GM19240 (cell line): ENCODE measurements at regions not wholly inside any gene's neighbourhood (a gene's known extent, or its start where the extent isn't known, plus 50 kb on each side); places are given as distances from the start of the nearest gene placed in this dataset.
"Not testable (repeated sequence)": the region's sequence is repeated elsewhere in the genome, so short reads cannot be mapped to it uniquely, and the experiment has no call there.

ENCODE experiments used
- DNase-seq: peaks from one replicate; pipeline ENCODE4 v3.0.0; 2011; ENCODE audit warnings: low spot score; ENCODE audit not compliant: insufficient read length

DNA sequence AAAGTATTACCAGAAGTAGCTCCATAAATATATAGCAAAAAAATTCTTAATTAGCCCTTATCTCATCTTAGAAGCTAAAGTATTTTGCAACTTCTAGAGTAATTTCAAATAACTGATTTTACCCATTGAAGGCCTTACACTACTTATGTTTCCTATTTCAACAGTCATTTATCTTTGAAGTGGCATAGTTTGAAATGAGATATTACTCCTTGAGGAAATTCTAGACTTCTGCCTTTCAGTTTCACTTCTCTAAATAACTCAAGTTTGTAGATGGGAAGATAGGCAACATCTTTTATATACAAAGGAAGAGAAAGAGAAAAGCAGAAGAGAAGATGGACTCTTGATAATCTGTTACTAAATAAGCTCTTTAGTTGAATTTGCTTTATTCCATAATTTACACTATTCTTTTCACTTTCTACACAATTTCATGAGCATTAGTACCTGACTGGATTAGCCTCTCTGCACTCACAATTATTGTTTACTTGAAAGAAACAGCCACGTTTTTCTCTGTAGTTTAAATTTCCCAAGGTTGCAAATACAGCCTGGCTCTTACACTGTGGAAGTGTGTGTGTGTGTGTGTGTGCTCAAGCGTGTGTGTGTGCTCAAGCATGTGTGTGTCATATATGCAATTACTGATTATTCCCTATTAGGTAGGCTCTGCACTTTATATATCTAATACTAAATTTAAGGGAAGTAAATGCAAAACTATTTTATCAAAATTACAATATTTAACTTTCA, 60.6 kb upstream of the EMB start:
- DNase-seq: peak; percentile 0

DNA sequence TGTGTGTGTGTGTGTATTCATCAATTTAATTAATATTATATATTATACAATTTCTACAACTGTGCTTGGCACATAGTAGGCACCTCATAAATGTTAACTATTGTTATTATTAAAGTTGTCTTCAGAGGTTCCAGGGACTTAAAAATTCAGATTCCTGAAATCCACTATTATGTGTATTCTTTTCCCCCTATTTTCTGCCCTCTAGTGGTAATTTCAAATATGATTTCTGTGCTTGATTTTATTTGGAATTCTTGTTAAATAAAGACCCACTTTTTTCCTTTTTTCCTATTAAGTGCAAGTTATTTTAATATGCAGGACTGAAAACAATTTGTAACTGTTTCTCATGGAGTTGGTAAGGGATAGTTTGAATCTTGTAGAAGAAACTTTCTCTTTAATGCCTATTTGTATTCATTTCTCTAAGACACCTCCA, 72.0 kb upstream of the EMB start:
- DNase-seq: not testable (repeated sequence)

DNA sequence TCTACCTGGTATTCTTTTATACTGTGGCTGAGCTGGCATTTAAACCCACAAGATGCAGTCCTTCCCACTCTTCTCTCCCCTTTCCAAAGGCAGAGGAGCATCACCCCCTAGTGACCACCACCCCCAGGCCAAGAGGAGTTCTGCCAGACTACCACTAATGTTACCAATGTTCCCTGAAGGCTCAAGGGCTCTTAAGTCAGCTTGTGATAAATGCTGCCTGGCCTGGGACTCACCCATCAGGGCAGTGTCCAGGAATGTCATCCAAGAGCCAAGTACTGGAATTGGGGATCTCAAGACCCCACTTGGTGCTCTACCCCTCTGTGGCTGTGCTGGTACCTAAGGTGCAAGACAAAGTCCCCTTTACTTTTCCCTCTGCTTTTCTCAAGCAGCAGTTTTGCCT, 80.0 kb upstream of the EMB start:
- not testable (repeated sequence) for DNase-seq

DNA sequence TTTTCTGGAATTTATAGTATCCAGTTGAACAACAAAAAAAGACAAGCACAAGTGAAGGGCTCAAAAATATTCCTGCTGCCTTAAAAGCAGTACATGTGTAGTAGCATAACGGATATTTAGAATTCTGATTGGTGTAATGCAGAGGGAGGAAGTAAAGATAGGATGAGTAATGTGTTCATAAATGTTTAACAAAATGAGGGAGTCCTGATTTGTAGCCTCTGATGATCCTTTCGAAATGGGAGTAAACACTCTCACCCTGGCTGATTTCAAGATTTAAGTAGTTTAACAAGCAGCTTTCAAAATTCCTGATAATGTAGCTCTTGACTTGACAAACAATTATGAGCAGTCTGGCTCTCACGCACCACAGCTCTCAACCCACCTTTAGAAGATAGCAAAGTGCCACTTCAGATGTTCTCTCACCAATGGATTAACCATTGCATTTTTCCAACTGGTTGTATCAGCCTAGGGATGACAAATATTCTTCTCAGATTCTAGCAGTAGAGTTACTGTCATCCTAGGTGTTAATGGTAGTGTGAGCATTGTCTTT, 86.5 kb upstream of the EMB start:
- not testable (repeated sequence) for DNase-seq

DNA sequence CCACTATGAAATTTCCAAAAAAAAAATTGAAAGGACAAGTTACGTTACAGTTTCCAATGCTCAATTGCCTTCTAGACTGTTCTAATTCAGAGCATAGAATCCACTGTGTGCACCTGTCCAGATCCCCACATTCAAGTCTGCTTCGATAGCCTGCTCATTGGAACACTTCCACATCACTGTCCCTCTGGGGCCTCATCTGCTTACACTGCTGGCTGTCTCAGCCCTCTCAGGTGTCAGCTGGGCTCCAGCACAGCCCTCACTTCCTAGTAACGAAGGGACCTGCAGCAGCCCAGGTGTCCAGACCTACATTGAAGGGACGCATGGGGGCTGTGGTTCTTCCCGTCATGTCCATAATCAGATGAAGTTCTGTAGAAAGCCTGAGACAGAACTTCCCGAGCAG, 94.3 kb upstream of the EMB start:
- DNase-seq: no peak

DNA sequence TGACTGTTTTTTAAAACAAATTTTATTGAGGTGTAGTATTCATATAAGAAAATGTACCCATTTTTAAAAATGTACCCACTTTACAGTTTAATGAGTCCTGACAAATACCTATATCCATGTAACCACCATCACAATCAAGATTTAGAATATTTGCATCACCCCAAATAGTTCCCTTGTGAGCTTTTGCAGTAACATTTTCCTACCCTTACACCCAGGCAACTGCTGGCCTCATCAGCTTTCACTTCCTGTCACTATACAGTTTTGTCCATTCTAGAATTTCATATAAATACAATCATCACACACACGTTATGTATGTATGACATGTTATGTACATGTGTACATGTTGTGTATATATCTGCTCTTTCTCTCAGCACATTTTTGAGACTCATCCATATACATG, 96.4 kb upstream of the EMB start:
- not testable (repeated sequence) for DNase-seq

DNA sequence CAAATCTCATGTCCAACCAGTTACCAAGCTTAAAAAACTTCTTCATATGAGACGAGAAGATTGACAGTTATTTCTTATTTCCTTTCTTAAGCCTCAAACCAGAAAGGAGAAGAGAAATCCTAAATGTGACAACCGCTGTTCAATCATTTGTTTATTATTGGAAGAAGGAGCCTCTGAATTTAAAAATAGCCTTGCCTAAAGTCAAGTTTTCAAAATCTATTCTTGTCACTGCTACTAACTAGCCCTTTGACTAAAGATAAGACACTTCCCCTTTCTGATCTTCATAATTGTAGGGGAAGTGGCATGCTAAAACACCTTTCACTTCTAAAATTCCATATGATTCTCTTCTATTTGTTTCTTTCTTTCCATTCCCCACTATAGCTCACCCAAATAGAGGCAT, 106.2 kb upstream of the EMB start:
- no peak for DNase-seq

DNA sequence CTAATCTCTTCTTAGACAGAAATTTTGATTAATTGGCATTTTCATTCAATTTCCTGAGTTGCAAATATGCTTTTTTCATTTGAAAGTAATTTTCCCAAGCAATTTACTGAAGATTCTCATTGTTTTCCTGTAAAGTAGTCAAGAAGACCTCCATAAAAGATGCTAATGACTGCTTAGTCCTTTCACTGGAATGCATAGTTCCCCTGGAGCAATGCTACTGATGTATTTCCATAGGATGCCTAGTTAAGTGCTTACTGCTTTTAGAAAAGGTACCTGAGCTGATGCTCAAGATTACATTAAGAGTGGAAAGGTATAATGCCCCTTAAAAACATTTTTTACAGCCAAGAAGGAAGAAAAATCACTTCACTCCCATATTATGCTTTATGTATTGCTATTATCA, 109.2 kb upstream of the EMB start:
- DNase-seq: no peak

DNA sequence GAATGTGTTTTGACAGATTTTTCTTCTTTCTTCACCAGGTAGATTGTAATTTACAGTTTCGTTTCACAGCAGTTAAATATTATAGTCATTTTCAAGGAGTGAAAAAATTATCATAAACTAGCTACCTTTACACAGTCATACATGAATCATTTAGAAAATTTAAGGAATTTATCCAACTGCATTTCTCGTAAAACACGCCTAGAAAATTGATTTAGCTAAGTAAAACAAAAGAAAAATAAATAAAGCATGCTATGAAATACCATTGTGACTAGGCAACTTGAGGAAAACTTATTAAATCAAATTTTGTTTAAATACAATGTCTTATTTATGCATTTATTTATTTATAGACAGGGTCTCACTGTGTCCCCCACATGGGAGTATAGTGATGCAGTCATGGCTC, 109.9 kb upstream of the EMB start:
- no peak for DNase-seq

DNA sequence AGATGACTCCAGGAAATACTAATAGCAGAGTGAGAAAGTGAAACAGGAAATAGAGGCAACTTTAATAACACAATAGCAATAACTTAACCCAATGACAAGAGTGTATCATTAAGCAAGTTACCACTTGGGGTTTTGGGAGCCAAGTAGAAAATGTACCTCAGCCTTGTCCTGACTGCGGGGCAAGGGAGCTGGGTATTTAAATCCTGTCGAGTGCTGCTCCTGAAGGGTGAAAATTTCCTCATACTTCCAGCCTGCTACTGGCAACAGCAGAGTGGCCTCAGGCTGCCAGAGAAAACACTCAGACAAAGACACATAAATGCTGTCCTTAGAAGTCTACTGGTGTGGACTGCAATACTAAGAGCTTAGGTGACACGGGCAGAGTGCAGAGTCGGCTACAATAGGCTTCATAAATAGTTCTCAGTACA, 112.5 kb upstream of the EMB start:
- DNase-seq: no peak

DNA sequence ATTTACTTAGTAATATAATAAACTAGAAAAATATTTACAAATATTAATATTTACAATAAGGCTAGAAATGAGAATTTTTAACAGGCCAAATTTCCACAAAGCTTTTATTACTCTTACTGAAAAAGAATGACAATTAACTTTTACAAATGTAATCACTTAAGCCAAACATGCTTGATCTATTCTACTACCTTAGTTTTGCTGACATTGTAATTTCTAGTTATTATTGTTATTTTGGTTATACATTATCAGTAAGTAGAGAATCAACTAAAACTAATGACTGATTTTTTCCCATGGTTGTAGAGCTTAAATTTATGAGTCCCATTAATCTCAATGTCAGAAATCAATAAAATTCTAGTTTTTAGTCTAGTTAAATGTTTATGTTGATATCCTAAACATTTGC, 107.8 kb upstream of the PARP8 start:
- DNase-seq: not testable (repeated sequence)

DNA sequence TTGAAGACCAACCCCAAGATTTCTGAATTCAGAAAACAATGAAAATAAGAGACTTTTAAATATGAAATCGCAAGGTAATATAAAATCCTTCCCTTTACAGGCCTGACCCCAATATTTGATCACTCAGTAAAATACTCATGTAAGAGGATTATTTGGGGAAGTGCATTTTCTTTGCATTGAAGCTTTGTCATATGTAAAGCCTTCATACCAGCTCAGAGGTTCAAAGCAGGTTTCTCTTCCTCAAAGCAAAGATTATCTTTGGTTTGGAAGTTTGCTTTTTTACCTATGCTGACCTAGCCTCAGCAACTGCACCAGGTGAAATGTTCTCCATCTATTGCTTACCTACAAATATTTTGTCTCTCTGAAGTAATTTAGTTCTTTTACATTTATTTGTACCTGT, 106.5 kb upstream of the PARP8 start:
- DNase-seq: no peak

DNA sequence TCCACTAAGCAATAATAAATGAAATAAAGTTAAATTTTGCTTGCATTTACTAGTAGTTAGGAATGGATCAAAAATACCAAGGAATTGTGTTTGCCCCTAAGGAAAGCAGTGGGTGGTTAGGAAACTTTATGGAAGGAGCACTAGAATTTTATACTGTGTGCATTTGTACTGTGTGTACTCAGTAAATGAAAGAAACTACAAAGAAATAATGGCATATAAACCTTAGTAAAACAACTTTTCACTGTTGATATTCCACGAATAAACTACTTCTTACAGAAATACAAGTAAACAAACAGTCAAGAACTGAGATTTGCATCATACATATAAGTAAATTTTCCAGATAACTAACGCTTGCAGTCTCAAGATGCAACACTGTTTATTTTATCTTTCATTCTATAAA, 103.7 kb upstream of the PARP8 start:
- no peak for DNase-seq

DNA sequence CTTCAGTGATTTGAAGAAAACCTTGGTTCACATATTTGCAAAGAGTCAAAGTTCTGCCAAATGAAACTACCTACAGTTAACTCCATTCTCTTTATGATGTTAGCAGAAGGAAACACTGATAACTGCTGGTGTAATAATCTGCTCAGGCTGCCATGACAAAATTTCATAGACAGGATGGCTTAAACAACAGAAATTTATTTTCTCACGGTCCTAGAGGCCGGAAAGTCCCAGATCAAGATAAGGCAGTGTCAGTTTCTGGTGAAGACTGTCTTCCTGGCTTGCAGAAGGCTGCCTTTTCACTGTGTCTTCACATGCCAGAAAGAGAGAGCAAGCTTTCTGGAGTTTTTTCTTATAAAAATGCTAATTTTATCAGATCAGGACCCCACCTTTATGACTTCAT, 102.4 kb upstream of the PARP8 start:
- DNase-seq: no peak

DNA sequence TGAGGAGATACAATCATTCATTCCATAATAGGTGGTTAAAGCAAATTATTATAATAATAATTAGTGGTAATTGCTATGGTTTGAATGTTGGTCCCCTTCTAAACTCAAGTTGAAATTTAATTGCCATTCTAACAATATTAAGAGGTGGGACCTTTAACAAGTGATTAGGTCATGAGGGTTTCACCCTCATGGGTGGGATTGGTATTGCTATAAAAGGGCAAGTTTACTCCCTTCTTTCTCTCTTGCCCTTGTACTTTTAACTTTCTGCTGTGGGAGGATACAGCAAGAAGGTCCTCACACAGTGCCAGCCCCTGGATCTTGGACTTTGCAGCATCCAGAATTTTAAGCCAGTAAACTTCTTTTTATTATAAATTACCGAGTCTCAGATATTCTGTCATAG, 101.9 kb upstream of the PARP8 start:
- no peak for DNase-seq

DNA sequence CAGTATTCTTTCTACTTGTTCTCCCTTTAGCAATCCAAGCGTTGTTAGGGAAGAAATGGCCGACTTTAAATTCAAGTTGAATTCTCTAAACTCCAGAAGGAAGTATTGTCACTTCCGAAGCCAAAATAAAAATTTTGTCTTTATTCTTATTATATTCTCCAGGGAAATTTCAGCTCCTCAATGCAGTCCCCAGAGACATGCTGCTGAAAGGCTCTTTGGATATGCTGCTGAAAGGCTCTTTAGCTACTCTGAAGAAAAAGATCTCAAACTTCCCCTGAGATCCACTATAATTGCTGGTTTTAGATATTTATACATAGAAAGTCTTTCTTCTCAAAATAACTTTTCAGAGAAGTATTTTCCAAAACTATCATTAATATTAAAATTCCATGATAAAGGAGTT, 92.3 kb upstream of the PARP8 start:
- DNase-seq: no peak

DNA sequence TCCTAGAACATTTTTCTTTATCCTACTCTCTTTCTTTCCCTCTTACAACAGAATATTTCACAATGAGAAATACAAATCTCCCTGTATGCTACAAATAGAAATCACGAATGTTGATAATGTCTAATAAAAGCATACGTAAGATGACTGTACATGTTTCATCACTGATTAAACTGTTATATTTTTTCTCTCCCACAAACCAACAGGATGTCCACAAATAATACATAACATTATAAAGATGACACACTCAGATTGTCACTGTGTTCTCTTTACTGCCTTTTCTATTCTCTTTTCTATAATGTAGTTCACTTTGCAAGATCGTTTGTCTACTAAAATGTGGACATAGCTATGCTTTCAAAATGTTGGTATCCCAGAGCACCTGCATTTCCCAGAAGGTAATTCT, 90.7 kb upstream of the PARP8 start:
- DNase-seq: no peak

DNA sequence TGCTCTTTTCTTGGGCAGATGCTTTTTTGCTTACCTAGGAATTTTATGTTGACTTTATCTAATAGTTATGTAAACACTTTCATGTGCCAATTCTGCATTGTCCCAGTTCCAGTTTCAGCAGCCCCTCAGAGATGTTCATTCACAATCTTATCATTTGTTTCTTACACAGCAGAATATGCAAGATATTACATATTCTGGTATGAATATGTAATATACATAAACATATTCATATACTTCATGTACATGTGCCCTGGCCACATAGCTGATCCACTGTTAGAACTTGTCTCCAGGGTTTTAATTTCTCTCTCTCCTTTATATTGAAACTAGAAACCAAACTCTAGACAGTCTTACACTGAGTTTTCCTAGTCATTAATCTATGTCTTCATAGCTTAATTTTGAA, 90.2 kb upstream of the PARP8 start:
- no peak for DNase-seq

DNA sequence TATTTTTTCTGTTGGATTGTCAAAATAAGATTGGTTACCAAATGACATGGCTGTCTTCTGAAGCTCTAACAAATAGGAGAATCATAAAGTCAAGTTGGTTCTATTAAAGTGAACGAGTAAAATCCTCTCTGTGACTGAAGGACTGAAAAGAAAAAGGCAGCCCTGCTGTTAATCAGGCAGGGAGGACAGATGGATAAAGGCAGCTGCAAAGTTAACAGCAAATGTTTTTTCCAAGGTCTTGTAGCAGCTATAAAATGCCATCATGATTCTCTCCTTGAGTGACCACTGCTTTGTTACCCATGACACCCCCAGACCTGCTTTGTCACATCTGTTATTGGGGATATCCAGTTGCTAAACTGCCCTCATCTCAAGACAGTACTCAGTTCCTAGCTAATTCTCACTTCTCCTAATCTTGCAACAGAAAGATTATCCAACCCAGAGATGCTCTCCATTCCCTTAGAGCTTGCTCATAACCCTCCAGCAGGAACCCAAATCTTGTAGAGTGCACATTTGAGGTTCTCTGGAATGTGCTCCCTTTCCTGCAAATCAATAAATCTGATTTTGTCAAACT, 89.7 kb upstream of the PARP8 start:
- DNase-seq: no peak

DNA sequence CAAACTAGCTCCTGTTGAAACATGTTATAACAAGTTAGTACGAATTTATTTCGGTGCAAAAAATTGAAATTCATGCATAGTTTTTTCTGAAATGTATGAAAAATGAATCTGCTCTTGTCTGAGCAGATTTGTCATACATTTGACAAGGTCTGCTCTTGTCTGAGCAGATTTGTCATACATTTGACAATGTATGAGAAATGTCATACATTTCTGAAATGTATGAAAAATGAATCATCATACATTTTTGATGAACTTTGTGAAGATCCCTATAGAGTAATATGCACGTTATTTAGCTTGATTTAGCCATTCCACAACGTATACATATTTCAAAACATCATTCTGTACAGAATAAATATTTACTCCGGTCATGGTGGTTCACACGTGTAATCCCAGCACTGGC, 85.9 kb upstream of the PARP8 start:
- DNase-seq: no peak

DNA sequence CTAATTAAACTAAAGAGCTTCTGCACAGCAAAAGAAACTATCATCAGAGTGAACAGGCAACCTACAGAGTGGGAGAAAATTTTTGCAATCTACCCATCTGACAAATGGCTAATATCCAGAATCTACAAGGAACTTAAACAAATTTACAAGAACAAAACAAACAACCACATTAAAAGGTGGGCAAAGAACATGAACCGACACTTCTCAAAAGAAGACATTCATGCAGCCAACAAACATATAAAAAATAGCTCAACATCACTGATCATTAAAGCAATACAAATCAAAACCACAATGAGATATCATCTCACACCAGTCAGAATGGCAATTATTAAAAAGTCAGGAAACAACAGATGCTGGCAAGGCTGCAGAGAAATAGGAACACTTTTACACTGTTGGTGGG, 84.6 kb upstream of the PARP8 start:
- DNase-seq: not testable (repeated sequence)

DNA sequence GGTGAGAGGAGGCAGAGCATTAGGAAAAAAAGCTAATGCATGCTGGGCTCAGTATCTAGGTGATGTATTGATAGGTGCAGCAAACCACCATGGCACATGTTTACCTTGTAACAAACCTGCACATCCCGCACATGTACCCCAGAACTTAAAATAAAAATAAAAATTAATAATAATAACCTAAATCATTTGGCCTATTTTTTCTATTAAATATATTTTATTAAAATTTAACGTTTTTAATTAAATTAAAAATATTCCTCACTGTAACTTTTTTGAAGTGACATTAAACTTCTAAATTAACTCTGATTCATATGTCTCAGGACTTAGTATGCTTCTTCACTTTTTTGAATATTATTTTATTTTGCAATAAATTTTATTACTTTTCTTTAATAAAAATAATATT, 83.7 kb upstream of the PARP8 start:
- no peak for DNase-seq

DNA sequence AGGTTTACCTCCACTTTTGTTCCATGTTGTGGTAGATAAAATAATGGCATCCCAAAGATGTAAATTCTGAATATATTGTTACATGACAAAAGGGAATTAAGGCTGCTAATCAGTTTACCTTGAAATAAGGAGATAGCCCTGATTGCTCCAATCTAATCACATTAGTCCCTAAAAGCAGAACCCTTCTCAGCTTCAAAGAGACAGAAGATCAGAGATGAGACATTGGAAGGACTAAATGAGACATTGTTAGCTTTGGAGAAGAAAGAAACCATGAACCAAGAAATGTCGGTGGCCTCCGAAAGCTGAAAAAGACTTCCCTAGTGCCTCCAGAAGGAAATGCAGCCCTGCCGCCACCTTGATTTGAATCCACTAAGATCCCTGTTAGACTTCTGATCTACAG, 82.8 kb upstream of the PARP8 start:
- DNase-seq: no peak
